ENCODE measurements at regions not wholly inside any gene's neighbourhood (a gene's known extent, or its start where the extent isn't known, plus 50 kb on each side); places are given as distances from the start of the nearest gene placed in this dataset.

- no peak for DNase-seq (ENCODE audit: low spot score)
Observed at GRCh38 chr6:113570641-113571040, 286.5 kb upstream of the MARCKS start.

- DNase-seq (ENCODE audit: low spot score), result no peak
Observed at GRCh38 chr6:113574147-113574546, 283.0 kb upstream of the MARCKS start.

GRCh38 chr6:113576310-113576709, 280.8 kb upstream of the MARCKS start:
- DNase-seq (ENCODE audit: low spot score), result no peak

- DNase-seq (ENCODE audit: low spot score), result no peak
Observed at GRCh38 chr6:113578691-113579090, 278.5 kb upstream of the MARCKS start.

GRCh38 chr6:113584767-113585166, 272.4 kb upstream of the MARCKS start:
- DNase-seq (ENCODE audit: low spot score), result no peak

DNA sequence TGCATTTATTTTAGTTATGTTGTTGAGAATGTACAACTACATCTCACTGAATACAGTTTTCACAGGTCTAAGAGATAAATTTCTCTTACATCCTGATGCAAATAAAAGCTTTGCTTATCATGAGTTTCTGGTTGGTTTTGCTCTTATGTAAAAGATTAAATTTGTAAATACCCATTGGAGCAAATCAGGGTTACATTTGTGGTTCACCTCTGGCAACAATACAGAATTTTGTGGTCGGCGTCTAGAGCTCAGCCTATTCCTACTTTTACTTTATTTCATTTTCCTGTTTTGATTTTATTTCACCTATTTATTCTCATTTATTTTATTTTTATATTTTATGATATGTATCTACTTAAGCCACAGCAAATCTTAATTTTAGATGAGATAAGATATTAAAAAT, 271.9 kb upstream of the MARCKS start:
- DNase-seq (ENCODE audit: low spot score), result no peak

DNA sequence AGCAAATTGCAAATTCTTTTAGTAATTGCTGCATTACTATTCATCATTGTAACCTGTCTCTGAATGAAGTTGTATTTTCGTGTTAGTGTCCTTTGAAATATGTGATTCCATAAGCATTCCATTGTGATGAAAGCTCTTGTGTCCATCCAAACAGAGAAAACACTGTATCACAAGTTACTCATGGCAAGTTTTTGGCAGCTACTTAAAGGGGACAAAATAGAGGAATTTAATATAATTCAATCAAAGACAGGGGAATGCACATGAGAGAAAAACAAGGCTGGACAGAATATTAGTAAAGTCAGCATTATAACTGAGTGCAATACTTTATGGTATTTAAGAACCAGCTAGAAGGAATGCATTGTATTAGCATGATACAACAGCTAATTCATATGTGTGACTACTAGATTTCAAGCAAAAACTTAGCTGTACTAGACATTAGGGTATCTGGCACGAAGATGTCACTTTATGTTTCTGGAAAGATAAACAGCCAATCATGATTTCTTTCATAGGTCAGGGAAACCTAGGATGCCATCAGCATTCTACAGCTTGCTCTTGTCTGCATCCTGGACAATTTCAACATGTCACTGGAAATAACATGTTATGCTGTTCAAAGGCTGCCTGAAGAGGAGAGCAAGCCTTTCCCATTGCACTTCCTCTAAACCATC, 270.6 kb upstream of the MARCKS start:
- DNase-seq (ENCODE audit: low spot score), result no peak

DNA sequence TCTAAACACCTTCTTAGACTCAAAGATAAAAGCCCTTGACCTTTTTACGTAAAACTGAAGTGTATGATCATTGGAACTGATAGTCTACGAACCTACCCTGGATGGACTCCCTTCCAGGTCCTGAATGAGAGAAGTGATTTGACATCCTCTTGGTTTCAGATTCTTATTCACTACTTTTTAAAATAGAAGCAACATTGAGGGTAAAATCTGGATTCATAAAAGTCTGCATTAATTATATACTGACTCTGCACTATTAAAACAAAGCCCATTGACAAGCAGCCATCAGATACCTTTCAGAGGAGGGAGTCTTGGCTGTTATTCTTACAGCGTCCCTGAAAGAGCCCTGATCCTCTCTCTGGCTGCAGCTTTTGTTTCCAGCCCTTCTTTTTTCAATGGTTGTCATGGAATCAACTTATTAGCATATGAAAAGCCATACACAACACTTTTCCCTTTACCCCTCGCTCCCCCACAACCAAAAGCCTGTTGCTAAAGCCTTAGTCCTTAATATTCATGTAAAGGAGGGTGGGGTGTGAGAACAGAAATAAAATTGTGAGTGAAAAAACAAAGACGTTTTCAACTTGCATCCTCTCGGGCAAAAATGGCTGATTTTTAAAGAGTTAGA, 270.0 kb upstream of the MARCKS start:
- DNase-seq (ENCODE audit: low spot score), result peak; percentile 64

DNA sequence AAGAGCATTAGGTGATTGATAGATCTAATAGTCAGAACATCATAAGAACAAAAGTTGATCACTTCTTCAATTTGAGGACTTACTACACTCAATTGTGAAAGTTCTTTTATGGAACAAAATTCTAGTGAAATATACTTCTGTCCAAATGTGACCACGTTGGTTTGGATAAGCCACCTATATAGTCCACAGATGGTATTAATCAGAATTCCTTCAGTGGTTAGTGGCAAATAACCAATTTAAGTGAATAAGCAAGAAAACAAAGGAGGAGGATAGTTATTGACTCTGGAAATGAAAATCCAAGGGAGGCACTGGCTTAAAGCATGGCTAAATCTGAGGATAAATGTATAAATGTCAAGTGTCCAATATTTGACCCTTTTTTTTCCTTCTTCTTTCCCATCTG, 268.5 kb upstream of the MARCKS start:
- no peak for DNase-seq (ENCODE audit: low spot score)

- DNase-seq (ENCODE audit: low spot score), result no peak
Observed at GRCh38 chr6:113591896-113592827, 265.0 kb upstream of the MARCKS start.

DNA sequence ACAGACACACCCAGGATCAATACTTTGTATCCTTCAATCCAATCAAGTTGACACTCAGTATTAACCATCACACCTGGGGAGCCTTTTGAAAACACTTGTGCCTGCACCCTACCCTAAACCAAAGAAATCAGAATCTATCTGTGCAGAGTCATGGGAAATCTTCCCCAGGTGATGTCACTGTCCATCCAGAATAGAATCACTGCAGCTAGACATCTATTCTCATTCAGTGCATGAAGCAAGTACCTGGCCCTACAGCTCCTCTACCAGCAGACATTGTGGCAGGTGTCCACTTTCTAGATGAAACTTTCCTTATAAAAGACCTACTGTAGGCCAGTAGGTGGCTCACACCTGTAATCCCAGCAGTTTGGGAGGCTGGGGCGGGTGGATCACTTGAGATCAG, 262.4 kb upstream of the MARCKS start:
- DNase-seq (ENCODE audit: low spot score), result no peak

DNA sequence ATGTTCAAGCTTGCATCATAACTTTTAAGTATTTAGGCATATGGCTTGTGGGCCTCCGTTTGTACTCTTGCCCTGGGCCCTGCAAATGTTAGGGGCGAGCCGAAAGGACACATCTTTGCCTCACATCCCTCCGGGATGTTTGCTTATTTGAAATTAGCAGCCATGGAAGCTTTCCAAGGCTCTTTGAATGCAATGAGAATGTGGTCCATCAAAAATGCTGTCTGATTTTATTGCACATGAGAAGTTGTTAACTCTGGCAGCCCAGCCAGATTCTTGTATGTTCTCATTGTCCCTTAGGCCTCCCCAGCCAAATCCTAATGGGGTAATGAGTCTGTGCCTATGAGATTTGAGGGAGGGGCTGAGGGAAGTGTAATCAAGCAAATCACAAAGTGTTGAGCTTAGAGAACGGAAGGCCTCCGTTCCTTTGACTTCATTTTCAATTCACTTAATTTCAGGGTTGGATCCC, 261.2 kb upstream of the MARCKS start:
- DNase-seq (ENCODE audit: low spot score), result no peak

DNA sequence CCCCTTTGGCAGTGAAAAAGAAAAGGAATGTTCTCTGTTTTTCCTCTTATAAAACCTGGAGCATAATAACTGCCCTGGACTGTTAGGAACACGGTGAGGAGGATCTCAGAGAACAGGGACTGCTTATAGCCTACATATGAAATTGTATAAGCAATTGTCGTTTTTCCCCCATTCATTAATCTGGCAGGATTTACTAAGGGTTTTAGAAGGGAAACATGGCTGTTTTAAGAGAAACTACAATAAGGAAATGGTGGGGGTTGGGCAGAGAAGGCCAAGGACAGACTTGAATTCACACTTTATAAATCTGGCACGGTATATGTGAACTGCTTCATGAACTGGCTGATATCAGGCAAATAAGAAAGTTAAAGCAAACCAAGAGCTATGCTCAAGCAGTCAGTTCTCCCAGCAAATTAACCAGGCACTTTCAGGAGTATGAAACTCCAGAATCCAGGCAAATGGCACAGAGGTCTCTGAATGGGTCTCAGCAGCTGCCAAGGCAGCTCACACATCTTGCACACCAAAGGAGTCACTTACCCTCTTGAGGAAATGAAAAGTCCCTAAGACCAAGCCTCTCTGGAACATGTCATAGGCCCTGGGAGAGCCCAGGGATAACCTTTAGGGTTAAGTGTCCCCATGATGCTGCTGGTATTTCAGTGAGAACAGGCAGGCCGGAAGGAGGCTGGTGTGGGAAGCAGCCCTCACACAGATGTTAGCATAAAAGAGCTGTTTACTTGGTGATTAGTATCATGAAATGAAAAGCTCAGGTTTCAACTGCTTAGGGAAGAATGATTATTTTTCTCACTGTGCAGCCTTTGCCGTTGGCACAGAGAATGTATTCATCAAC, 260.5 kb upstream of the MARCKS start:
- DNase-seq (ENCODE audit: low spot score), result no peak

- DNase-seq (ENCODE audit: low spot score), result no peak
Observed at GRCh38 chr6:113597231-113597583, 259.9 kb upstream of the MARCKS start.

DNA sequence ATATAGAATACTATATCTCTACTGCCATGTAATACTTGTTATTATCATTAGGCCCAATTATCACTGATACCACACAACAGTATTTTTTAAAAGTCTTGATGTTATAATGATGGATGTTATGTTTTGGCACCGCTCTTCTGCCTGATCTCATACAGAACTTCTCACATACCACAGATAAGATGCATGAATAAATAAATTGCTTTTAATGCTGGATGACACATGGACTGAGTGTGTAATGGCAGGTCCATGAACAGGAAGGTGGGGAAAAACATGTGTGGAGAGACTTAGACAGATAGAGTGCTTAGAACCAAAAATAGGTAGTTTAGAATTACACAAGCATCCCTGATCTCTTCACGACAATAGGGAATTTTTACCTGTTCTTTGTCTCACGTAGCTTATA, 258.4 kb upstream of the MARCKS start:
- no peak for DNase-seq (ENCODE audit: low spot score)

GRCh38 chr6:113599444-113599843, 257.7 kb upstream of the MARCKS start:
- no peak for DNase-seq (ENCODE audit: low spot score)

DNA sequence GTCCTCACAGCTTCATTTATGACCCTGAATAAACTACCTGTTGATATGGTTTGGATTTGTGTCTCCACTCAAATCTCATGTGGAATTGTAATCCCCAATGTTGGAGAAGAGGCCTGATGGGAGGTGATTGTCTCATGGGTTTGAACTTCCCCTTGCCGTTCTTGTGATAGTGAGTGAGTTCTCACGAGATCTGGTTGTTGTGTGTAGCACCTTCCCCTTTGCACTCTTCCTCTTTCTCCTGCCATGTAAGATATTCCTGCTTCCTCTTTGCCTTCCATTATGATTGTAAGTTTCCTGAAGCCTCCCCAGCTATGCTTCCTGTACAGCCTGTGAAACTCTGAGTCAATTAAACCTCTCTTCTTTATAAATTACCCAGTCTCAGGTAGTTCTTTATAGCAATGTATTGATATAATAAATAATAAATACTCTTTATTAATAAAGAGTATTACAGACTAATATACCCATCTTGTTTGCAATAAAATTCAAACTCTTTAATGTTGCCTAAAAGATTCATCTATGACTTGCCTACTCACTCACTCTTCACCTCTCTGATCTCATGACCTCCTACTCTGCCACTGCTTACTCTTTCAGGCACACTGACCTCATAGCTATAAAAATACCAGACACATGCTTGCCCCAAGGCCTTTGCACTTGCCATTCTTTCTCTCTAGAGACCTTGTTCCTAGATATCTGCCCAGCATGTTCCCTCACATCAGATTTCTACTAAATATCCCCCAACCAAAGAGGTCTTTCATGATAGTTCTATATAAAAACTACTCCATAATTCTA, 256.4 kb upstream of the MARCKS start:
- DNase-seq (ENCODE audit: low spot score), result no peak

- no peak for DNase-seq (ENCODE audit: low spot score)
Observed at GRCh38 chr6:113607821-113608545, 249.2 kb upstream of the MARCKS start.

GRCh38 chr6:113610377-113610988, 246.7 kb upstream of the MARCKS start:
- DNase-seq (ENCODE audit: low spot score), result no peak

DNA sequence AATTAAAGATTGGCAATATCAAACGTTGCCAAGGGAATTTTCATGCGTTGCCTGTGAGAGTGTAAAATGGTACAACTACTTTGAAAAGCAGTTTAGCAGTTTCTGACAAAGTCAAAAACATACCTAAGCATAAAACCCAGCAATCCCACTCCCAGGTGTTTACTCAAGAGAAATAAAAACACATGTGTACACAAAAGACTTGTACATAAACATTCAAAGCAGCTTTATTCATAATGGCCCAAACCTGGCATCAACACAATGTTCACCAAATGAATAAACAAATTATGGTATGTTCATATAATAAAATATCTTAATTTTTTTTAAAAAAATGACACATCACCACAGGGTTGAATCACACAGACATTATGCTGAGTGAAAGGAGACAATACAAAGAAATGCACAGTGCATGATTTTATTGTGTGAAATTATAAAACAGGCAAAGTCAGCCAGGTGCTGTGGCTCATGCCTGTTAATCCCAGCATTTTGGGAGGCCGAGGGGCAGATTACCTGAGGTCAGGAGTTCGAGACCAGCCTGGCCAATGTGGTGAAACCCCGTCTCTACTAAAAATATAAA, 240.4 kb upstream of the MARCKS start:
- no peak for DNase-seq (ENCODE audit: low spot score)
